Keratinocyte (primary cell): ENCODE measurements at regions not wholly inside any gene's neighbourhood (a gene's known extent, or its start where the extent isn't known, plus 50 kb on each side); places are given as distances from the start of the nearest gene placed in this dataset.

Experiments
- CTCF ChIP-seq, 3 experiments: IDR thresholded peaks in 1 of 3; conservative IDR thresholded peaks in 1 of 3; optimal IDR thresholded peaks in 1 of 3; 2 replicates in 2 of 3; 3 replicates in 1 of 3; pipeline versions ENCODE3 to v1.5.1; 2011; ENCODE audit warnings: low read length in 3 of 3, mild to moderate bottlenecking in 3 of 3, moderate library complexity in 2 of 3, control low read depth in 1 of 3, inconsistent platforms in 1 of 3; ENCODE audit not compliant: insufficient read depth in 2 of 3; ENCODE audit errors: extremely low read depth in 1 of 3
- EZH2 ChIP-seq: IDR thresholded peaks from one replicate; pipeline ENCODE4 v1.6.1; 2012; ENCODE audit warnings: inconsistent platforms, mild to moderate bottlenecking, low read length, moderate library complexity

GRCh38 chr11:15757048-15757698, 599.2 kb downstream of the SOX6 start:
- TF ChIP-seq CTCF (optimal IDR thresholded peaks at IDR 0.05 in 1 of 3, IDR thresholded peaks at IDR 0.05 in 1 of 3, conservative IDR thresholded peaks at IDR 0.05 in 1 of 3; ENCODE audit: extremely low read depth in 1 of 3, insufficient read depth in 2 of 3, low read length in 3 of 3) (no peak), EZH2 (no peak)
